HT1080 (cell line): ENCODE measurements at regions not wholly inside any gene's neighbourhood (a gene's known extent, or its start where the extent isn't known, plus 50 kb on each side); places are given as distances from the start of the nearest gene placed in this dataset.

Experiments
- DNase-seq: peaks from one replicate; pipeline ENCODE4 v3.0.0-alpha.2; 2015; ENCODE audit warnings: low read depth

DNA sequence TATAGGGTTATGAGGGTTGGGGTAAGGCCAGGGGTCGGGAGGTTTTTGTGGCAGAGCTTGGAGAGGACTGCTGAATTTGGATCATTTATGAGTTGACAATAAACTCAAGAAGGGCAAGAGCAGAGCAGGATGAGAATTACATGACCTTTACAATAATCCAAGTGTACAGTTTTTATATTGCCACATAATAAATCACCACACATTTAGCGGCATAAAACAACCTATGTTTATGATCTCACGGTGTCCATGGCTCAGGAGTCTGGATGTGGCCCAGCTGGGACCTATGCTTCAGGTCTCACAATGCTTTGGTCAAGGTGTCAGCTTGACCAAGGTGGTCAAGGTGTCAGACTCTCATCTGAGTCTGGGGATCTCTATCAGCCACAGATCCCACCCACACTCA lies 118.3 kb upstream of the WSCD1 start:
- DNase-seq = no peak

DNA sequence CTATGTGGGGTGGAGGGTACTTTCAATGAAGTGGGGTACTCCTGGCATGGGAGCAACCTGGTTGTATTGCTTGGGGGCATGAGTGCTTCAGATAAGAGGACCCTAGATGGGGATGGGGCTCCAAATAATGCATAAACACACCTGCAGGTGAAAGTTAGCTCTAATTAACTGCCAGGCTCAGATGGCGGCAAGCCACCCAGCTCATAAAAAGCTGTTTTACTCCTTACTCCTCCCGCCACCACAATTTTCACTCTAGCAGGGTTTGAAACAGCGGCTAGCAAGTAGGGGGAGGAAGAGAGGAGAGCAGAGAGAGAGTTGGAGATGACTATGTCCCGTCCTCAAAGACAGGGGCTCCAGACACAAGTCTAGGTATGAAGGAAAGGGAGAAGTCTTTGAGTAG lies 117.7 kb upstream of the WSCD1 start:
- DNase-seq = no peak

DNA sequence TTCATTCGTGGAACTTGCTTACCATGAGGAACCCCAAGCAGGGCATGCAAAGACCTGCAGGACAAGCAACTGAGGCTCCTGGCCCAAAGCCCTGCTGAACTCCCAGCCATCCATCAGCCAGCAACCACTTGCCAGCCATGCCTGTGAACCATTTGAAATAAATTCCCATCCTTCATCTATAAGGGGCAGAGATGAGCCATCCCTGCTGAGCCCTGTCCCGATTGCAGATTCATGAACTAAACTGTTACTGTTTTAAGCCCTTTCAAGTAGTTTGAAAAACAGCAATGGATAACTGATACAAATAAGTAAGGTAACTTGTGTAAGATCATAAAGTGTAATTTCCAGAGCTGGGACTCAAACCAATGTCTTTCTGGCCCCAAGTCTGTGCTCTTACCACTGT lies 114.4 kb upstream of the WSCD1 start:
- DNase-seq = no peak

DNA sequence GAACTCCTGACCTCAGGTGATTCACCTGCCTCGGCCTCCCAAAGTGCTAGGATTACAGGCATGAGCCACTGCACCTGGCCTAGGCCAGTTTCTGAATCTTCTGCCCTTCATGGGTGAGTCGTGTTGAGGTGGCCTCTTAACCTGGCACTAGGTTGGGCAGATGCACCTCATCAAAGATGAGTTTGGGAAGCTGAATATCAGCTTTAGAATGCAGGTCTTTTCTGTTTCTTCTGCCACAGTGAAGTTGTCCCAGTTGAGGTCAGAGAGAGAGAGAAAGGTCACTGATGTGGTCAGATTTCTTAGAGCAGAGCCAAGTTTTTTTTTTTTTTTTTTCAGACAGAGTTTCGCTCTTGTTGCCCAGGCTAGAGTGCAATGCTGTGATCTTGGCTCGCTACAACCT lies 111.3 kb upstream of the WSCD1 start:
- no peak for DNase-seq

DNA sequence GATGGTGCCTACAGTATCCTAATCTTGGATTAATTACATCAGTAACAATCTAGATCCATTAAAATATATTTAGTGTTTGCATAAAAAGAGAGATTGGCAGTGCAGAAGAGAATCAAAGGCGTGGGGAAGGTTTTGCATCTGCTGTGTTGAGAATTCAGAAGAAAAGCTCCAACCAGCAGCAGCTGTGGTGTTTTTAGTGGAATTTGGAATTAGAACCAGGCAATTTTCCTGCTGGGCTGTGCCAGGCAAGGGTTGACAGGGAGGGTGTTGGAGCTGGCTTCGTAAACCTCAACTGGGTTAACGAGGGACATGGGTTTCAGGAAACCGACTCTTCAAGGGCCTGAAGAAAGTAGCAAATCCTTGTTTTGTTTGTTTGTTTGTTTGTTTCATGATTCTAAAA lies 107.8 kb upstream of the WSCD1 start:
- no peak for DNase-seq

DNA sequence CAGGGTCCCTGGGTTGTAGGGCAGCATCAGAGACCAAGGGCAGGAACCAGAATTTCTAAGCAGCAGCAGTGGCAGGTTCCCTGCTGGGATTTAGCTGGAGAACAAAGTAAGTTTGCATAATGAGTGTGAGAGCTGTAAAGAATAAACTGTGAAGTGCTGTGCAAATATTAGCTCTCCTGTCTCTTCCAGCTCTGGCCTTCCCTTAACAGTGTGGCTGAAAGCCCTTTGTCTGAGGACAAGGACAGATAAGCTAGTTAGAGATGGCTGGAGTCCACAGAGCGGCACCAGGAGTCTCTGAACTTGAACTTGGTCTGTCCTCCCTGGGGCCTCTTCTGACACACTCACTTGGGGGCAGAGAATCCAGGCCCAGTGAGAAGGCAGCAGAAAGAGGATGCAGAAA lies 98.2 kb upstream of the WSCD1 start:
- no peak for DNase-seq

DNA sequence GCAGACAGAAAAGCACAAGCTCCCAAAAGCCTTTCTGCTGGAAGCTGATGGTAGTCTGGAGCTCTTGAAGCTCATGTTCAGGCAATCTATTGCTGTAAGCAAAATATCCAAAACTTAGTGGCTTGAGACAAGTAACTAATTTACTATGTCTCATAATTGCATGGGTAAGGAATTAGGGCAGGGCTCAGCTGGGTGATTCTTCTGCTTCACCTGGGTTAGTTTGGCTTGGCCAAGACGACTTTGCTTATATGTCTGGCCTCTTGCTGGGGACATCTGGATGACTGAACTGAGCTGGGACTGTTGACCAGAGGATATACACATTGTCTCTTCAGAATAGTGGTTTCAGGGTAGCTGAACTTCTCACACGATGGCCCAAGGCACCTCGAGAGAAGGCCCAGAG lies 96.8 kb upstream of the WSCD1 start:
- no peak for DNase-seq

DNA sequence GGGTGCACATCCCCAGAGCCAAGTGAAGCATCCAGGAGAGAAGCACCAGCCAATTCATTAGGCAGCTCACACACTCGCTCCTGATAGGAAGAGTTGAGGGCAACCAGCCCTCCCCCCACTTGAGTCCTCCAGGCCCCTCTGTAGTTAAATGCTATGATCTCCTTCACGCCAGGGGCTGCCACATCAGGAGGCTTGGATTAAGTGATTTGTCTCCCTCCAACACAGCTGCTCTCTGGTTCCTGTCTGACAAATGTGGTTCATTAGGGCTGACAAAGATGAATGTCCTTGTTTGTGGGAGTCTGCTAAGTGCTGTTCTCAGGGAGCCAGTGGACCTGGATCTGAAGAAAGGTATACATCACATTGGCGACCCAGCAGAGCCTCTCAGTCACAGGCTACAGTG lies 94.5 kb upstream of the WSCD1 start:
- no peak for DNase-seq

DNA sequence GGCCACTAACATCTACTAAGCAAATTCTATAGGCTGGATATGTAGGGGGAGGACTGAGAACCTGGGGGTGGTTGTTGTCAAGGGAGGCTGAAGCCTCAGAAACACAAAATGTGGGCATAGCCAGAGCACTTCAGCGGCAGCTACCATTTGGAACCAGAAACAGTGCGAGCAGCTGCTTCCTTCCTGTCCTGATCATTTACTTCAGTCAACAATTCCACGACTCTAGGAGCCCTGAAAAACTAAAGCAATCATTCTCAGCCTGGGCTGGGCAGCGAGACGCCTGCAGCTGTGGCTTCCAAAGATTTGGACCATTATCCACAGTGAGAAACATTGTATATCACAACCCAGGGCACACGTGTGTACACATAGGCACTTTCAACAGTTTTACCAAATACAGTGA lies 93.9 kb upstream of the WSCD1 start:
- no peak for DNase-seq

DNA sequence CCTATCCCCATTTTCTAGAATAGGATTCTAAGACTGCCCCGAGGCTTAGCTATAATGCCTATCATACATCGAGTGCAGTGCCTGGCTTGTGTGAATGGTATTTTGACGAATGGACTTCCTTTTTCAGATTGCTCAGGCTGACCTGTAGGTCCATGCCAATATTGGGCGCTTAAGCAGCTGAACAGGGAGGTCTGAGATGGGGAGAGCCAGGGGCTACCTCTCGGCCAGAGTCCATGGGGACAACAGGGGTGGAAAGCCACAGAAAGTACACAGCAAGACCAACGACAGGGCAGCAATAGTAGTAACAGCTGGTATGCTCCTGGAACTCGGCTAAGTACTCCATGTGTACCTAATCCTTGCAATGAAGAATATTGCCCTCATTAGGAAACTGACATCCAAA lies 91.7 kb upstream of the WSCD1 start:
- DNase-seq = no peak

DNA sequence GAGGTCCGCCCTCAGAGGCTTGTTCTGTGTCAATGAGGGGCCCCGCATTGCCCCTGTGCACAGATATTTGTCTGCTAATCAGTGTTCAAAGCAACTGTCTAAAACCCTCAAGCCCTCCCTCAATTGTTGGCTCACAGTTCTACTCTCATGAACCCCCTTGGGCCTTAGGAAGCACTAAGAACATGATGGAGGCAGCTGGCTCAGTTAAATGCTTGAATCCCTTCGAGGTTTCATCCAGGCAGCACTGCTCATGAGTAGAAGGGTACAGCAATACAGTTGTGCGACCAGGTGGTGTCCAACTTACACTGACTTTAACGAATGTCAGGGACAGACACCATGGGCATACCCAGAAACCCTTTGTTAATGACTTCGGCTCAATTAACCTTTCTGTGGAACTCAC lies 89.2 kb upstream of the WSCD1 start:
- DNase-seq = no peak

DNA sequence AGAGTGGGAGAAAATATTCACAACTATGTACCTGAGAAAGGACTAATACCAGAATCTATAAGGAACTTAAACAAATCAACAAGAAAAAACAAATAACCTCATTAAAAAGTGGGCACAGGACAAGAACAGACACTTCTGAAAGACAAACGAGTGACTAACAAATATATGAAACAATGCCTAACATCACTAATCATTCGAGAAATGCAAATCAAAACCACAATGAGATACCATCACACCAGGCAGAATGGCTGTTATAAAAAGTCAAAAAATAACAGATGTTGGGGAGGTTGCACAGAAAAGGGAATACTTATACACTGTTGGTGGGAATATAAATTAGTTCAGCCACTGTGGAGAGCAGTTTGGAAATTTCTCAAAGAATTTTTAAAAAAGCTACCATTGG lies 83.5 kb upstream of the WSCD1 start:
- DNase-seq = no peak

DNA sequence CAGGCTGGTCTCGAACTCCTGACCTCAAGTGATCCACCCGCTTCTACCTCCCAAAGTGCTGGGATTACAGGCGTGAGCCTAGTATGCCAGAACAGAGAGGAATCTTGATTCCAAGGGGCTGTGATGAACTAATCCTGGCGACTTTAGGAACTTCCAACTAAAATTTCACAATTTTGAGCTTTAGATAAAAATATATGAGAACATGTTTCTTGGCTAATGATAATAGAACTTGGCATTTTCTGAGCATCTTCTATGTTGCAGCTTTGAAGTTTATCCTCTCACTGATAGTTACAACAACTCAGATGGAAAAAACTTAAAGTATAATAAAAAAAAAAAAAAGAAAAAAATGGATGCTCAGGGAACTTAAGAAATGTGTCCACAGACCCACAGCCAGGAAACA lies 69.8 kb upstream of the WSCD1 start:
- DNase-seq = no peak

DNA sequence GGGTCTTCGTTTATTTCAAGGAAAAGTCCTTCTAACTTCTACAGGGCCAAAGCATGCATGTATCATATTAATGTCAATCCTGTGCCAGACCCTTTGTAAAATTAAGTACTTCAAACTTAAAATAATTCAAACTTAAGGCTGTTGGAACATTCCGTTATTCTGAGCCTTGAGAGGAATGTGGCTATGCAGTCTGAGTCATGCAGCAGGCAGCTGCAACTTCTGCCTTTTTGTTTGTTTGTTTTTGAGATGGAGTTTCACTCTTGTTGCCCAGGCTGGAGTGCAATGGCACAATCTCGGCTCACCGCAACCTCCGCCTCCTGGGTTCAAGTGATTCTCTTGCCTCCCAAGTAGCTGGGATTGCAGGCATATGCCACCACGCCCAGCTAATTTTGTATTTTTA lies 67.0 kb upstream of the WSCD1 start:
- peak; percentile 23 for DNase-seq

DNA sequence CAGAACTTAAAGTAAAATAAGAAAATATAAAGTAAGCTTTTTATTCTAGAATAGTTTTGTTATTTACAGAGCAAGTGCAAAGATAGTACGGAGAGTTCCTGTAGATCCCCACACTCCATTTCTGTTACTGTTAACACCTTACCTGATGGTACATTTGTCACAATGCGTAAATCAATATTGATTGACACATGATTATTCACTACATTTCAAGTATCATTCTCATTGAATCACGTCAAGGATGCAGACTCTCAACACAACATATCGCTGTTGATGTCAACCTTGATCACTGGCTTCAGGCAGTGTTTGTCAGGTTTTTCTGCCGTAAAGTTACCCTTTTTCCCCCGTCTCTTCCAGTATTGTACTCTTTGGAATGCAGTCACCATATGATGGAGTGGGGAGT lies 64.2 kb upstream of the WSCD1 start:
- no peak for DNase-seq

DNA sequence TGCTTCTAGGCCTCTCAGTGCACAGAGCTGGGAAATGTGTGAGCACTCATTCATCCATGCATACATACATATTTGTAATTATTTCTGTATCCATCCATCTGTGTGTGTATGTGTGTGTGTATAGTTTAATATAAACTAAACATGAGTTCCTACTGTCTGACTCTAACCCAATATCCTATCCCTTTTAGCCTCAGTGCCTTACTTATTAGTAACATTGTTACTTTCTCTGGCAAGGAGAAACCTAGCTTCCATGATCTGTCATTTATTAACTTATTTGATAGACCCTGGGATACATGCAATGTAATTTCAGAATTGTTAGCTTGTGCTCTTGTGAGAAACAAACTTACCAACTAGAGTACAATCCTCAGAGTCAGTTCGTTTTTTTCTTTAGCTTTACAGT lies 59.0 kb upstream of the WSCD1 start:
- no peak for DNase-seq

DNA sequence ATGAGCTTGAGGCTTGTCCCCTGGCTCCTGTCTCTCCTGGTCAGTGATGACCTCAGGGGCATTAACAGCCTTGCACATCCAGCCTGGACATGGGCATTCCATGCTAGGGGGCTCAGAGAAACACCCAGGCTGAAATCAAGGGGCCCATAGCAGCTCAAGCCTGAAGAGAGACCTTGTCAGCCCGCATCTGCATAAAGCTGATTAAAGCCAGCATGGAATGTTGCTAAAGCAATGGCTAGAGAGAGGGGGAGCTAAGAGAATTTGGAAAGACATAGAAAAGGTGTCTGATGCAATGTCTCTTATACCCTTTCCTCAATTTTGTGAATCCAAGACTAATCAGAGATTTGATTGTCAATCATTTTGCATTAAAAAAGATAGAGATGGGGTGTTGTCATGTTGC lies 51.4 kb upstream of the WSCD1 start:
- DNase-seq = no peak

DNA sequence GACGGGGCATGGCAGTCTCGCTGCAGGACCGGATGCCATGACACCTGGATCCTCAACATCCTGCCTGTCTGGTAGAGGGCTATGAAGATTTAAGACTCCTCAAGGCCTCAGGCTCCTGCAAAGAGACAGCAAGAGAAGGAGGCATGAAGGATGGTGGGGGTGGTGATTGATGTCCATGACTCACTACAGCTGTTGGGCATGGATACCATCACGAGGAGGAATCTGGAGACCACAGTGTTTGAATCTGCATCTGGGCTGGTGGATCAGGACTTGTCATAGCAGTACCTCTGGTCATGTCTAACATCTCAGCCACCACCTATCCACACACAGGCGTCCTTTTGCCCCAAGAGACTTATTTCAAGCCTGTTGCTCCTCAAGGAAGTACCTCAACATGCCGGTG lies 50.2 kb upstream of the WSCD1 start:
- DNase-seq = no peak

DNA sequence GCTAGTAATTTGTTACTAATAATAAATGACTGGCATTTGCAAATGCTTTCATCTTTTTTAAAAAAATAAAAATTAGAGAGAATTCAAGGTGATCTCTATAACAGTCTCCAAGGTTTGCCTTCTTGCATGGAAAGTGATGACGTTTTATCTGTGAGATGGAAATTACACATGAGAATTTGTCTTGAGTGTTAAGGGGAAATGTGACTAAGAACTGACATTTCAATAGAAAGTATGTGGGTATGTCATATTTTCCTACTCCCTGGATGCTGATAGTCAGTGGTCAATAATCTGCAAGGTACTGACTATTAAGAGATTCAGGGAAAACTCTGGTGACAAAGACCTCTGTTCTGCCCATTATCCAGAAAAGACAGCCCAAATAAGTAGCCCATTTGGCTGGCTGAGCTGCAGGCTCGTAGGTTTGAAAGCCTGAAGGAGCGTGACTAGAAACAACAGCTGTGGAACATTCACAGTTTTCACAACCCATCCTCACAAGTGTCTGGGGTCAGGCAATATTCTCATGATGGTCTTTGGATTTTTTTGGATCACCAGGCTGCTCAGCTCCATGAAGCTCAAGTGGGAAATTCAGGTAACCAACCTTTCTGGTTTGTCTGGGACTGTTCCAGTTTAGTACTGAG lies 49.7 kb upstream of the WSCD1 start:
- DNase-seq = no peak
